SW 1271 (cell line): ENCODE measurements at regions not wholly inside any gene's neighbourhood (a gene's known extent, or its start where the extent isn't known, plus 50 kb on each side); places are given as distances from the start of the nearest gene placed in this dataset.
"Not testable (repeated sequence)": the region's sequence is repeated elsewhere in the genome, so short reads cannot be mapped to it uniquely, and the experiment has no call there.

Source experiments
- DNase-seq, 2 experiments: peaks; one replicate each; lab custom pipeline; 2025; lab: John Stamatoyannopoulos, UW

- no peak for DNase-seq
These were observed 191.9 kb downstream of the RRAGC start for GRCh38 chr1:38667626-38668025.

- no peak for DNase-seq
These were observed 197.4 kb downstream of the RRAGC start for GRCh38 chr1:38662126-38662525.

GRCh38 chr1:38658883-38659282 is 200.7 kb downstream of the RRAGC start:
- DNase-seq, result no peak

GRCh38 chr1:38657873-38658272 is 201.7 kb downstream of the RRAGC start:
- no peak for DNase-seq

GRCh38 chr1:38657207-38657840 is 202.2 kb downstream of the RRAGC start:
- DNase-seq, result no peak

GRCh38 chr1:38656726-38657125 is 202.8 kb downstream of the RRAGC start:
- no peak for DNase-seq

GRCh38 chr1:38652217-38652616 is 207.4 kb downstream of the RRAGC start:
- no peak for DNase-seq

GRCh38 chr1:38651669-38652068 is 207.9 kb downstream of the RRAGC start:
- no peak for DNase-seq

- no peak for DNase-seq
These were observed 211.2 kb downstream of the RRAGC start for GRCh38 chr1:38648417-38648816.

- not testable (repeated sequence) for DNase-seq
These were observed 212.2 kb downstream of the RRAGC start for GRCh38 chr1:38647341-38647740.

GRCh38 chr1:38644092-38644491 is 215.5 kb downstream of the RRAGC start:
- DNase-seq, result no peak

- DNase-seq, result no peak
These were observed 217.9 kb downstream of the RRAGC start for GRCh38 chr1:38641661-38642060.

GRCh38 chr1:38640371-38640770 is 219.2 kb downstream of the RRAGC start:
- no peak for DNase-seq

GRCh38 chr1:38628241-38628640 is 231.3 kb downstream of the RRAGC start:
- DNase-seq, result no peak

- no peak for DNase-seq
These were observed 233.6 kb downstream of the RRAGC start for GRCh38 chr1:38625939-38626338.

GRCh38 chr1:38624336-38625039 is 235.1 kb downstream of the RRAGC start:
- no peak for DNase-seq

- DNase-seq, result no peak
These were observed 236.0 kb downstream of the RRAGC start for GRCh38 chr1:38623529-38623928.

GRCh38 chr1:38622197-38622596 is 237.4 kb downstream of the RRAGC start:
- DNase-seq, result no peak

- DNase-seq, result no peak
These were observed 242.7 kb downstream of the RRAGC start for GRCh38 chr1:38616846-38617245.

- DNase-seq, result no peak
These were observed 243.9 kb downstream of the RRAGC start for GRCh38 chr1:38615680-38616079.

GRCh38 chr1:38614861-38615260 is 244.7 kb downstream of the RRAGC start:
- DNase-seq, result no peak

- no peak for DNase-seq
These were observed 245.6 kb downstream of the RRAGC start for GRCh38 chr1:38613996-38614395.

- no peak for DNase-seq
These were observed 246.6 kb downstream of the RRAGC start for GRCh38 chr1:38612951-38613350.

- no peak for DNase-seq
These were observed 247.8 kb downstream of the RRAGC start for GRCh38 chr1:38611664-38612211.
